Dedifferentiated amniotic fluid mesenchymal stem cell (primary cell): ENCODE measurements at regions not wholly inside any gene's neighbourhood (a gene's known extent, or its start where the extent isn't known, plus 50 kb on each side); places are given as distances from the start of the nearest gene placed in this dataset.
"Not testable (repeated sequence)": the region's sequence is repeated elsewhere in the genome, so short reads cannot be mapped to it uniquely, and the experiment has no call there.

ENCODE experiments used
- DNase-seq: peaks from one replicate; pipeline ENCODE4 v3.0.0-alpha.2; 2016; ENCODE audit errors: extremely low spot score

- DNase-seq: no peak
Observed at GRCh38 chr11:42311514-42311913, 852.1 kb upstream of the LRRC4C start.

GRCh38 chr11:42311944-42312343 lies 852.5 kb upstream of the LRRC4C start:
- DNase-seq: no peak

GRCh38 chr11:42315267-42315666 lies 855.8 kb upstream of the LRRC4C start:
- no peak for DNase-seq

- DNase-seq: no peak
Observed at GRCh38 chr11:42315846-42316245, 856.4 kb upstream of the LRRC4C start.

- no peak for DNase-seq
Observed at GRCh38 chr11:42319921-42320320, 860.5 kb upstream of the LRRC4C start.

- no peak for DNase-seq
Observed at GRCh38 chr11:42329929-42330565, 870.6 kb upstream of the LRRC4C start.

- no peak for DNase-seq
Observed at GRCh38 chr11:42337786-42338455, 878.5 kb upstream of the LRRC4C start.

GRCh38 chr11:42344204-42344792 lies 884.8 kb upstream of the LRRC4C start:
- no peak for DNase-seq

GRCh38 chr11:42345933-42346332 lies 886.5 kb upstream of the LRRC4C start:
- no peak for DNase-seq

GRCh38 chr11:42363701-42364100 lies 904.2 kb upstream of the LRRC4C start:
- DNase-seq: no peak

GRCh38 chr11:42390116-42390515 lies 921.7 kb upstream of the API5 start:
- no peak for DNase-seq

- no peak for DNase-seq
Observed at GRCh38 chr11:42397483-42397882, 914.3 kb upstream of the API5 start.

GRCh38 chr11:42407341-42407740 lies 904.5 kb upstream of the API5 start:
- no peak for DNase-seq

GRCh38 chr11:42410251-42410955 lies 901.4 kb upstream of the API5 start:
- no peak for DNase-seq

- no peak for DNase-seq
Observed at GRCh38 chr11:42412590-42412989, 899.2 kb upstream of the API5 start.

- no peak for DNase-seq
Observed at GRCh38 chr11:42417691-42418090, 894.1 kb upstream of the API5 start.

- no peak for DNase-seq
Observed at GRCh38 chr11:42422090-42422489, 889.7 kb upstream of the API5 start.

GRCh38 chr11:42434911-42435310 lies 876.9 kb upstream of the API5 start:
- DNase-seq: not testable (repeated sequence)

- DNase-seq: no peak
Observed at GRCh38 chr11:42444406-42444805, 867.4 kb upstream of the API5 start.

- DNase-seq: no peak
Observed at GRCh38 chr11:42462558-42463310, 849.1 kb upstream of the API5 start.

GRCh38 chr11:42465623-42466022 lies 846.2 kb upstream of the API5 start:
- DNase-seq: no peak

- no peak for DNase-seq
Observed at GRCh38 chr11:42473106-42473505, 838.7 kb upstream of the API5 start.
